ENCODE measurements at regions not wholly inside any gene's neighbourhood (a gene's known extent, or its start where the extent isn't known, plus 50 kb on each side); places are given as distances from the start of the nearest gene placed in this dataset.

DNA sequence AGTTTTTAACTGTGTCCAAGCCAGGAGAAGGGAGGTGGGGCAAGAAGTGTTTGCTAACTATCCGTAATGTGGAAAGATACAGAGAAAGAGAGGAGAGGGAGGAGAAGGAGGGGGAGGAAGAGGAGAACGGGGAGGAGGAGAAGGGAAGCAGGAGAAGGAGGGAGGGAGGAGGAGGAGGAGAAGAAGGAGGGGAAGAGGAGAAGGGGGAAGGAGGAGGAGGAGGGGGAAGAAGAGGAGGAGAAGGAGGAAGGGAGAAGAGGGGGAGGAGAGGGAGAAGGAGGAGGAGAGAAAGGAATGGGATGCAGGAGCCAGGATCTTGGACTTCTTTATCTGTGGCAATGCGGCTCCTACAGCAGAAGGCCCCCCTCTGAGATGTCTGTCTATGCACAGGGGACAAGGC lies 510.3 kb upstream of the CCDC196 start:
- Histone ChIP-seq H3K27ac (ENCODE audit: insufficient read depth, low read length) (no peak overlapping the region), H3K79me2 (ENCODE audit: control insufficient read depth, insufficient read depth, low read length) (no peaks in the 10 kb centered on the region), H3K36me3 (ENCODE audit: control insufficient read depth, insufficient read depth, low read length) (no peaks in the 10 kb centered on the region), H3K9ac (ENCODE audit: insufficient read depth, low read length) (no peak overlapping the region), H2AFZ (ENCODE audit: low read length) (no peak overlapping the region), H3K27me3 (ENCODE audit: control insufficient read depth, insufficient read depth, low read length) (peaks cover 3% of the 10 kb centered on the region), H3K4me2 (ENCODE audit: extremely low read depth, insufficient read depth, low read length) (no peak overlapping the region), H3K4me3 (replicated peaks in 1 of 4; ENCODE audit: control extremely low read depth in 1 of 4, insufficient read depth in 1 of 4, low read depth in 3 of 4, low read length in 4 of 4) (no peak overlapping the region), H3K9me3 (ENCODE audit: control insufficient read depth, insufficient read depth, low read depth, low read length) (no peaks in the 10 kb centered on the region), H4K20me1 (ENCODE audit: control insufficient read depth, extremely low read depth, insufficient read depth, low read length) (no peaks in the 10 kb centered on the region), H3K4me1 (ENCODE audit: control insufficient read depth, extremely low read depth, insufficient read depth, low read length) (no peaks in the 10 kb centered on the region)
- DNase-seq (ENCODE audit: low read depth in 2 of 2) = no peak
- no peak for TF ChIP-seq EZH2 (IDR thresholded peaks at IDR 0.05; ENCODE audit: low read length, missing control alignments)

DNA sequence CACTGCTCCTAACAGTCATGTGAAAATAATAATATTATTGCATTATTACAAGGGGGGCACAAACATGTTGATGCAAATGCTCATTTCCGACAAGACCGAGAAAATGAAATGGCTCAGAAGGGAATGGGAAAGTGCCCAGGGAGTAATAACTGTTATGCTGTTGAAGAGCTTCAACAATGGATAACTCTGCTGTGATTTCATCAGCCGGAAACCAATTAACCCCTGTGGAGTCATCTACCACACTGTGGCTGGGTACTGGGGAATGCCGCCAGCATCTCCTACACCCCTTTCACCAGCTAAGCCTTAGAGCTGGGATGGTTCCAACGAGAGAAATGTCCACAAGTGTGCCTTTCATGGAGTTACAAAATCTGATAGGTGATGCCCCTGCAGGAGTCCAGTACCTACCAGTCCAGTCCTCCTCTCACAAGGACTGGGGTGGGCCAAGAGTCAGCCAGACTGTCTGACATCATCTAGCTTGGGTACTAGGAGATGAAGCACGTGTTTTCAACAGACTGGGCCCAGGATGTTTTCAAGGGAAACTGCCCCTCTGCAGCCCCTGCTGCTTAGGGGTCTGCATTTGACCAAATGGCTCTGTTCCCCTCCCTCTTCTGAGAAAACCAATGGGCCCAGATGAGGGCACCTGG lies 509.3 kb upstream of the CCDC196 start:
- Histone ChIP-seq H3K36me3 (ENCODE audit: control insufficient read depth, insufficient read depth, low read length) (no peaks in the 10 kb centered on the region), H3K4me3 (replicated peaks in 1 of 4; ENCODE audit: control extremely low read depth in 1 of 4, insufficient read depth in 1 of 4, low read depth in 3 of 4, low read length in 4 of 4) (no peak overlapping the region), H4K20me1 (ENCODE audit: control insufficient read depth, extremely low read depth, insufficient read depth, low read length) (no peaks in the 10 kb centered on the region), H3K27me3 (ENCODE audit: control insufficient read depth, insufficient read depth, low read length) (peaks cover 3% of the 10 kb centered on the region), H3K27ac (ENCODE audit: insufficient read depth, low read length) (no peak overlapping the region), H3K79me2 (ENCODE audit: control insufficient read depth, insufficient read depth, low read length) (no peaks in the 10 kb centered on the region), H3K4me1 (ENCODE audit: control insufficient read depth, extremely low read depth, insufficient read depth, low read length) (no peaks in the 10 kb centered on the region), H3K9ac (ENCODE audit: insufficient read depth, low read length) (no peak overlapping the region), H3K9me3 (ENCODE audit: control insufficient read depth, insufficient read depth, low read depth, low read length) (no peaks in the 10 kb centered on the region), H3K4me2 (ENCODE audit: extremely low read depth, insufficient read depth, low read length) (no peak overlapping the region), H2AFZ (ENCODE audit: low read length) (no peak overlapping the region)
- peak in 1 of 2 donors; percentile 45 for DNase-seq (ENCODE audit: low read depth in 2 of 2)
- TF ChIP-seq EZH2 (IDR thresholded peaks at IDR 0.05; ENCODE audit: low read length, missing control alignments) = no peak
- TF ChIP-seq, protein P1, sequence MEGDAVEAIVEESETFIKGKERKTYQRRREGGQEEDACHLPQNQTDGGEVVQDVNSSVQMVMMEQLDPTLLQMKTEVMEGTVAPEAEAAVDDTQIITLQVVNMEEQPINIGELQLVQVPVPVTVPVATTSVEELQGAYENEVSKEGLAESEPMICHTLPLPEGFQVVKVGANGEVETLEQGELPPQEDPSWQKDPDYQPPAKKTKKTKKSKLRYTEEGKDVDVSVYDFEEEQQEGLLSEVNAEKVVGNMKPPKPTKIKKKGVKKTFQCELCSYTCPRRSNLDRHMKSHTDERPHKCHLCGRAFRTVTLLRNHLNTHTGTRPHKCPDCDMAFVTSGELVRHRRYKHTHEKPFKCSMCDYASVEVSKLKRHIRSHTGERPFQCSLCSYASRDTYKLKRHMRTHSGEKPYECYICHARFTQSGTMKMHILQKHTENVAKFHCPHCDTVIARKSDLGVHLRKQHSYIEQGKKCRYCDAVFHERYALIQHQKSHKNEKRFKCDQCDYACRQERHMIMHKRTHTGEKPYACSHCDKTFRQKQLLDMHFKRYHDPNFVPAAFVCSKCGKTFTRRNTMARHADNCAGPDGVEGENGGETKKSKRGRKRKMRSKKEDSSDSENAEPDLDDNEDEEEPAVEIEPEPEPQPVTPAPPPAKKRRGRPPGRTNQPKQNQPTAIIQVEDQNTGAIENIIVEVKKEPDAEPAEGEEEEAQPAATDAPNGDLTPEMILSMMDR (conservative IDR thresholded peaks at IDR 0.05 in 1 of 2, IDR thresholded peaks at IDR 0.05 in 1 of 2; ENCODE audit: low read depth in 1 of 2, low read length in 2 of 2) = no peak

DNA sequence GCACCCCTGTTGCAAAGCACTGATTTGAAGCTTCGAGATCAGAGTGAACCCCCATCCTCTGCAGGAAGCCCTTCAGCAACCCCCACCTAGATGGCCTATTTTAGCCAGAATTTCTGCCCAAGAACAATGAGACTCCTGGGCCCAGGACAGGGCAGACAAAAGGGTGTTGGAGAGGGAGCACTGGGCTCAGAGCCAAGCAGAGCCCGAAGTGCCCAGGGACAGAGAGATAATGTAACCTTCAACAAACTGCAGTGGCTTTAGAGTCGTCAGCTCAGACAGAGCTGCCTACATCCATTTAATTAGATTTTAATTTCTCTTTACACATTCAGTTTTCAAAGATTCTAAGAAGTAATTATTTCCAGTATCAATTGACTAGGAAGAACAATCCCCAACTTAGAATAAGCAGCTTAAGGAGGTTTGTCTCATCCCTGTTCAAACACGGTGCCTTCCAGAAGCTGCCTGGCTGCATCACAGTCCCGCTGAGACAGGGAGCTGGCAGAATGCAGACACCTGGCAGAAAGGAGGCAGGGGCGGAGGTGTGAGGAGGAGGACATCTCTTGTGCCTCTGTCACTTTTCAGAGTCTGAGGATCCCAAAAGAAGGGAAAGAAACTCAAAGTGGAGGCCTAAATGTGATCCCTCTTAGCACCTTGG lies 504.9 kb upstream of the CCDC196 start:
- no peak for DNase-seq (ENCODE audit: low read depth in 2 of 2)
- TF ChIP-seq, protein P1 (conservative IDR thresholded peaks at IDR 0.05 in 1 of 2, IDR thresholded peaks at IDR 0.05 in 1 of 2; ENCODE audit: low read depth in 1 of 2, low read length in 2 of 2) = no peak
- TF ChIP-seq EZH2 (IDR thresholded peaks at IDR 0.05; ENCODE audit: low read length, missing control alignments) = no peak
- no peak overlapping the region for H2AFZ ChIP-seq (ENCODE audit: low read length)
- no peak overlapping the region for H3K4me2 ChIP-seq (ENCODE audit: extremely low read depth, insufficient read depth, low read length)
- no peaks in the 10 kb centered on the region for H4K20me1 ChIP-seq (ENCODE audit: control insufficient read depth, extremely low read depth, insufficient read depth, low read length)
- H3K27me3 ChIP-seq (ENCODE audit: control insufficient read depth, insufficient read depth, low read length) = no peaks in the 10 kb centered on the region
- H3K9me3 ChIP-seq (ENCODE audit: control insufficient read depth, insufficient read depth, low read depth, low read length) = no peaks in the 10 kb centered on the region
- no peak overlapping the region for H3K27ac ChIP-seq (ENCODE audit: insufficient read depth, low read length)
- H3K4me3 ChIP-seq (replicated peaks in 1 of 4; ENCODE audit: control extremely low read depth in 1 of 4, insufficient read depth in 1 of 4, low read depth in 3 of 4, low read length in 4 of 4) = no peak overlapping the region
- H3K36me3 ChIP-seq (ENCODE audit: control insufficient read depth, insufficient read depth, low read length) = no peaks in the 10 kb centered on the region
- H3K4me1 ChIP-seq (ENCODE audit: control insufficient read depth, extremely low read depth, insufficient read depth, low read length) = no peaks in the 10 kb centered on the region
- H3K79me2 ChIP-seq (ENCODE audit: control insufficient read depth, insufficient read depth, low read length) = no peaks in the 10 kb centered on the region
- H3K9ac ChIP-seq (ENCODE audit: insufficient read depth, low read length) = no peak overlapping the region

Measured in fibroblast of lung (primary cell).